ENCODE measurements at regions not wholly inside any gene's neighbourhood (a gene's known extent, or its start where the extent isn't known, plus 50 kb on each side); places are given as distances from the start of the nearest gene placed in this dataset.
"Not testable (repeated sequence)": the region's sequence is repeated elsewhere in the genome, so short reads cannot be mapped to it uniquely, and the experiment has no call there.

DNA sequence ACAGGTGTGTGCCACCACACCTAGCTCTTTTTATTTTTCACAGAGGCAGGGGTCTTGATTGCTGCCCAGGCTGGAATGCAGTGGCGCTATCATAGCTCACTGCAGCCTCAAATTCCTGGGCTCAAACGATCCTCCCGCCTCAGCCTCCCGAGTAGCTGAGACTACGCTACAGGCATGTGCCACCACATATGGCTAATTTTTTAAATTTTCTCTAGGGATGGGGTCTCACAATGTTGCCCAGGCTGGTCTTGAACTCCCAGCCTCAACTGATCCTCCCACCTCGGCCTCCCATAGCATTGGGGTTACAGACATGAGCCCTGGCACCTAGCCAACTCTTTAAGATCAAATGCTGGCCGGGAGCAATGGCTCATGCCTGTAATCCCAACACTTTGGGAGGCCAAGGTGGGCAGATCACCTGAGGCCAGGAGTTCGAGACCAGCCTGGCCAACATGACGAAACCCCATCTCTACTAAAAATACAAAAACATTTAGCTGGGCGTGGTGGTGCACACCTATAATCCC lies 50.6 kb upstream of the MYL10 start:
- H3K36me3 ChIP-seq; H3K4me3 ChIP-seq; H3K27ac ChIP-seq; H3K27me3 ChIP-seq; DNase-seq; intact Hi-C loops (cut with DNase I; ENCODE audit: low total_unique reads); H3K9me3 ChIP-seq: not testable (repeated sequence)
- peaks cover 0 to 15% (median 8%) of the 10 kb centered on the region in 4 donors for H3K4me1 ChIP-seq
- 91 to 93% (median 92%) methylated on average over 9 to 10 of the region's 10 CpGs for WGBS, 5 donors

DNA sequence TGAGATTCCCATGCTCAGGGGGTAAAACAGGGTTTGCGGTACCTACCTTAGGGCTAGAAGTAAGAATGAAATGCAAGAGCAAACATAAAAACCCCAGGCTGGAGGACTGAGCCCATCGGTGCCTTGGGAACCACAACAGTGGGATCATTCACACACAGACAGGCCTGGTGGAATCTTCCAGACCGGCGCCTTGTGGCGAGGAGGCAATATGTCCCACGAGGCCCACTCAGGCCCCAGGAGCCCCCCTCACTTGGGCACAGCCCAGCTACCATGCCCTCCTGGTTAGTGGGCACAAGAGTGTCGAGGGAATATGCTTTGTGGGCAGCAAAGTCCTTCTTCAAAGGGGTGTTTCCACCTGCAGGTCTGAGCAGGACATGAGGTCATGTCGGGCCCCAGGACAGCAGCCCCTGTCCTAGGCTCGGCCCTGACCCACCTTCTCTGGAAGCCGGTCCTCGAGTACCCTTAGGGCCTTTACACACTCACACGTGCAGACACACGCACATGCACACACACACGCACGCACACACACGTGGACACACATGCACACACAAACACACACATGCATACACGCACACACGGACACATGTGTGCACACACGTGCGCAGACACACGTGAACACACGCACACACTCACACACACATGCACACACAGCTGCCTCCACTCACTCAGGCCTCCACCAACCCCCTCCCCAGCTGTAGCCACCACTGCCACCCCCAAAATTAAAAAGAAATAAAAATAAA lies 51.5 kb upstream of the MYL10 start:
- TF ChIP-seq EP300 (IDR thresholded peaks at IDR 0.05) (no peak), POLR2AphosphoS5 (IDR thresholded peaks at IDR 0.05) (no peak), POLR2A (IDR thresholded peaks at IDR 0.05) (no peak), CTCF (IDR thresholded peaks at IDR 0.05) (no peak)
- H3K36me3 ChIP-seq = no peaks in the 10 kb centered on the region
- intact Hi-C loops (cut with DNase I; ENCODE audit: low total_unique reads) = no loop called here
- H3K27me3 ChIP-seq = no peaks in the 10 kb centered on the region
- no peaks in the 10 kb centered on the region for H3K9me3 ChIP-seq
- no peak overlapping the region for H3K4me3 ChIP-seq
- peaks cover 0 to 15% (median 8%) of the 10 kb centered on the region in 4 donors for H3K4me1 ChIP-seq
- WGBS, 5 donors = 80 to 87% (median 85%) methylated on average over 18 to 22 of the region's 22 CpGs
- DNase-seq = no peak
- no peak overlapping the region for H3K27ac ChIP-seq

DNA sequence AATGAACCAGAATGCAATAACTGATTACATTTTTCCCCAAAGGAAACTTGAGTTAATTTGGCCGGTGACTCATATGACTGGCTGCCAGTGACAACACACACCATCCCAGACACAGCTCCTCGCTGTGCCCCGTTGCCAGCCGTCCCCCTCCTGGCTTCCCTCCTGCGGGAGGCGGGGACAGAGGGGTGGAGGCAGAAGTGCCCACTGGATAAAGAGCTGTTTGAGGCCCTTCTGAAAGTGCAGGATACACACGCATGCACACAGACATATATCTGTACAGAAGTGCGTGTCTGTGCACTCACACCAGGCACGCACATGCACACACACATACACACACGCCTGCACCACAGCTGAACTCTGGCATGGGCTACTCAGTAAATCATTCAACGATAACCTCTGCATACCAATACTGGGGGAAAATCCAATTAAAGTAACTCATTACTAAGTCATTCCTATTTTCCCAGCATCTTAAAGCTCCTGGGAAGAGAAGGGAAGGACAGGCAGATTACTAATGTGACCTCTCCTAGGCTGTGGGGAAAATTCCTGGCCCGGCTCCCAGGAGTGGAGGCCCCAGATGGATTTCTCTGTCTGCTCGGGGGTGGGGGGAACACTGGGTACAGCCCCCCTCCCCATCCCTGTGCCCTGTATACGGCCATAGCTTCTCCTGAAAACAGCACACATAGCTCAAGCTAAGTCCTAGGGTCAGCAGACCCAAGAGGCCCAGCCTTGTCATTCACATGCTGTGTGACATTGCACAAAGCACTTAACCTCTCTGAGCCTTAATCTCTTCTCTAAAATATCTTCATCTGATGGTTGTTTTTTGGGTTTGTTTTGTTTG lies 52.3 kb upstream of the MYL10 start:
- DNase-seq = peak; percentile 33 to 76
- Histone ChIP-seq H3K27ac (no peak overlapping the region), H3K36me3 (no peaks in the 10 kb centered on the region), H3K4me1 (peaks cover 0 to 15% (median 8%) of the 10 kb centered on the region in 4 donors), H3K4me3 (no peak overlapping the region), H3K27me3 (no peaks in the 10 kb centered on the region), H3K9me3 (no peaks in the 10 kb centered on the region)
- WGBS, 5 donors = 14 to 35% (median 19%) methylated on average over 14 of the region's 14 CpGs
- peak in 1 of 3 donors; percentile 10 for TF ChIP-seq POLR2AphosphoS5 (IDR thresholded peaks at IDR 0.05)
- TF ChIP-seq POLR2A (IDR thresholded peaks at IDR 0.05) = no peak
- intact Hi-C loops (cut with DNase I; ENCODE audit: low total_unique reads) = no loop called here

GRCh38 chr7:101684983-101685330 lies 55.9 kb upstream of the MYL10 start:
- H3K4me1 ChIP-seq = peaks cover 8 to 28% (median 17%) of the 10 kb centered on the region in 4 donors
- no peak for DNase-seq
- peaks cover 0 to 11% (median 0%) of the 10 kb centered on the region in 3 donors for H3K27me3 ChIP-seq
- TF ChIP-seq EP300 (IDR thresholded peaks at IDR 0.05) (no peak), POLR2A (IDR thresholded peaks at IDR 0.05) (no peak), POLR2AphosphoS5 (IDR thresholded peaks at IDR 0.05) (no peak)
- H3K4me3 ChIP-seq = no peak overlapping the region
- intact Hi-C loops (cut with DNase I; ENCODE audit: low total_unique reads) = no loop called here
- WGBS, 5 donors = 68 to 79% (median 76%) methylated on average over 4 to 5 of the region's 5 CpGs
- no peaks in the 10 kb centered on the region for H3K36me3 ChIP-seq
- no peak overlapping the region for H3K27ac ChIP-seq
- no peaks in the 10 kb centered on the region for H3K9me3 ChIP-seq

GRCh38 chr7:101686030-101686429 lies 56.9 kb upstream of the MYL10 start:
- WGBS, 5 donors = 76 to 79% (median 77%) methylated on average over 9 of the region's 9 CpGs
- intact Hi-C loops (cut with DNase I; ENCODE audit: low total_unique reads) = no loop called here
- TF ChIP-seq EP300 (IDR thresholded peaks at IDR 0.05) (no peak), POLR2AphosphoS5 (IDR thresholded peaks at IDR 0.05) (no peak), CTCF (IDR thresholded peaks at IDR 0.05) (no peak), POLR2A (IDR thresholded peaks at IDR 0.05) (no peak)
- Histone ChIP-seq H3K27me3 (peaks cover 0 to 11% (median 0%) of the 10 kb centered on the region in 3 donors), H3K27ac (no peak overlapping the region), H3K4me3 (no peak overlapping the region), H3K36me3 (no peaks in the 10 kb centered on the region), H3K4me1 (peaks cover 8 to 21% (median 15%) of the 10 kb centered on the region in 4 donors), H3K9me3 (no peaks in the 10 kb centered on the region)
- DNase-seq = no peak
